BE2C (cell line): ENCODE measurements at regions not wholly inside any gene's neighbourhood (a gene's known extent, or its start where the extent isn't known, plus 50 kb on each side); places are given as distances from the start of the nearest gene placed in this dataset.

Experiments used
- DNase-seq: peaks from one replicate; pipeline ENCODE4 v3.0.0-alpha.2; 2020
- H3K27me3 ChIP-seq: fragments of 250-450 bp; sonication (Bioruptor Pico); 2 replicates; pipeline ENCODE4 v1.5.1; 2020; ENCODE audit warnings: mild to moderate bottlenecking
- H3K36me3 ChIP-seq: fragments of 250-450 bp; sonication (Bioruptor Pico); 2 replicates; pipeline ENCODE4 v1.5.1; 2020; ENCODE audit warnings: mild to moderate bottlenecking
- H3K4me1 ChIP-seq: fragments of 250-450 bp; sonication (Bioruptor Pico); 2 replicates; pipeline ENCODE4 v1.5.1; 2020
- H3K4me3 ChIP-seq: 2 replicates; pipeline ENCODE4 v1.5.1; 2011; ENCODE audit warnings: low read depth, low read length
- H3K9me3 ChIP-seq: fragments of 250-450 bp; sonication (Bioruptor Pico); 2 replicates; pipeline ENCODE4 v1.5.1; 2020
- TF ChIP-seq, protein P1 (sequence below): IDR thresholded peaks from 2 replicates; pipeline ENCODE4 v1.5.1; 2012; ENCODE audit warnings: mild to moderate bottlenecking, low read depth, low read length

DNA sequence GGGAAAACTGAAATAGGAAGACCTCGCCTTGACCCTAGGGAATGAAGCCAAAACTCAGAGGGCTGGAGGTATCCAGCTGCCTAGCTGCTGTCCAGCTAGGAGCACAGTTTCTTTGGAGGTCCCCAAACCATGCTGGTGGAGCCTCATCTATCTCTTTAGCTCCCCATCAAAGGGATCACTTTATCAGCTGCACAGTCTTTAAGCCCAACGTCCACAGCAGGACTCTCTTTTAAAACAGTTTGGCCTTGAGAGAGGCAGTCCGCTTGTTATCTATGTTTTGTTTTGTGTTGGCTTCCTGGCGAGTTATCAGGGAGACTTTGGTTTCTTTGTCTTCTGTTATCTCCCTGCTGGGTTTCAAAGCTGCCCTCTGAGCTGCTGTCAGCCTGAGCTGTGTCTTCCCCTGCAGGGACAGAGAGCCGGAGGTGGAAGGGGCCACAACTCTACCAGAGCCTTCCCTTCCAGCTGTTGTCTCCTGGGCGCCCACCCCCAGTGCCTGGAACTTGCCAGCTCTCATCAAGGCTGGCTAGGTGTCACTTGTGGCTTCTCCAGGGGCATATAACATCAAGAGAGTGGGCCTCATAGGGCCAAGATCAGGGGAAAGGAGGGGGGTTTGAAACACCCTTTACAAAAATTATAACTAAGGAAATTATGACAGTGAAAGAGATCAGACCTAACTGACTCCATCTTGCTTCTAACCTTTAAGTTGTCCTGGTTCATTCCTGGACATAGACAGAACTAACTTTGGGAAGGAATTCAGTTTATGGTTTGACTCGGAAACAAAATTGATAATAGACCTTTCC lies 61.4 kb upstream of the C15orf39 start:
- H3K4me3 ChIP-seq = no peak overlapping the region
- peaks cover 12% of the 10 kb centered on the region for H3K9me3 ChIP-seq
- H3K36me3 ChIP-seq = no peaks in the 10 kb centered on the region
- TF ChIP-seq, protein P1, sequence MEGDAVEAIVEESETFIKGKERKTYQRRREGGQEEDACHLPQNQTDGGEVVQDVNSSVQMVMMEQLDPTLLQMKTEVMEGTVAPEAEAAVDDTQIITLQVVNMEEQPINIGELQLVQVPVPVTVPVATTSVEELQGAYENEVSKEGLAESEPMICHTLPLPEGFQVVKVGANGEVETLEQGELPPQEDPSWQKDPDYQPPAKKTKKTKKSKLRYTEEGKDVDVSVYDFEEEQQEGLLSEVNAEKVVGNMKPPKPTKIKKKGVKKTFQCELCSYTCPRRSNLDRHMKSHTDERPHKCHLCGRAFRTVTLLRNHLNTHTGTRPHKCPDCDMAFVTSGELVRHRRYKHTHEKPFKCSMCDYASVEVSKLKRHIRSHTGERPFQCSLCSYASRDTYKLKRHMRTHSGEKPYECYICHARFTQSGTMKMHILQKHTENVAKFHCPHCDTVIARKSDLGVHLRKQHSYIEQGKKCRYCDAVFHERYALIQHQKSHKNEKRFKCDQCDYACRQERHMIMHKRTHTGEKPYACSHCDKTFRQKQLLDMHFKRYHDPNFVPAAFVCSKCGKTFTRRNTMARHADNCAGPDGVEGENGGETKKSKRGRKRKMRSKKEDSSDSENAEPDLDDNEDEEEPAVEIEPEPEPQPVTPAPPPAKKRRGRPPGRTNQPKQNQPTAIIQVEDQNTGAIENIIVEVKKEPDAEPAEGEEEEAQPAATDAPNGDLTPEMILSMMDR = no peak
- no peak for DNase-seq
- no peaks in the 10 kb centered on the region for H3K4me1 ChIP-seq
- H3K27me3 ChIP-seq = no peaks in the 10 kb centered on the region

DNA sequence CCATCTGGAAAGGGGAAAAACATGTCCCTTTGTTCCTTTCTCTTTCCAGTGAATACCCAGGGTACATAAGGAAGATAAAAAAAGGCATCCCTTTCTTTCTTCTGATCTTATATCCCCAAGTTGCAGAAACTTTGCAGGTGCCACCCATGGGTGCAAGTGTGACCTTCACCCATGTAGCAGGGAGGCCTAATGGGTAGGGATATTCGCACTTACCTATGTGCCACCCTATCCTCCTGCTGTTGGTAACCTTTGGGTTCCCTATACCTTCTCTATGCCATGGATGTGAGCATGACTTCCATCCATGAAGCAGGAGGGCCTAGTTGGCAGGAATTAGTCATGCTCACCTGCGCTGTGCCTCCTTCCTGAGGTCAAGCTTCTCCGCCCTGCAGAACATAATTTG lies 59.2 kb upstream of the C15orf39 start:
- Histone ChIP-seq H3K27me3 (no peaks in the 10 kb centered on the region), H3K4me3 (no peak overlapping the region)

DNA sequence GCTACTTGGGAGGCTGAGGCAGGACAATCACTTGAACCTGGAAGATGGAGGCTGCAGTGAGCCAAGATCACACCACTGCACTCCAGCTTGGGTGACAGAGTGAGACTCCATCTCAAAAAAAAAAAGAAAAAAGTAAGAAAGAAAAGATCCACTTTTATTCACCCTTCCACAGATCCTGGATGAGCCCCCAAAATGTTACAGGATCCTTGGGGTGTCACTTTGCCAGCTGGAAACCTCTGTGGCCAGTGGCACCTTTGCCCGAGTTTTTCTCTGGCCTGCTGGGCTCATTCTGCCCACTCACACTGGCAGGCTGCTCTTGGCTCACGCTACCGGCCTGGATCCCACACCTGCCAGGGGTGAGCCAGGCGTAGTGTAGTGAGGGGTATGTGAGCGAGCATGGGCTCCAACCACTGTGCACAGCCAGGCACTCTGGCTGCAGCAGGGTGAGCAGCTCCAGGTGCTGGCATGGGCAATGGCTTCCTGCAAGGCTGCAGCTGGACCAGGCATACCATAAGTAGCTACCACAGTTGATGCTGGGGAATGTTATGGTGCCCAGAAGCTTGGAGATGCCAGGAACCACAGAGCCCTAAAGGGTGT lies 57.8 kb upstream of the C15orf39 start:
- H3K4me3 ChIP-seq = no peak overlapping the region
- no peaks in the 10 kb centered on the region for H3K36me3 ChIP-seq
- H3K9me3 ChIP-seq = peaks cover 12% of the 10 kb centered on the region
- H3K4me1 ChIP-seq = no peaks in the 10 kb centered on the region
- TF ChIP-seq, protein P1 = no peak
- no peaks in the 10 kb centered on the region for H3K27me3 ChIP-seq
- DNase-seq = no peak

More for the DNA sequence above, 59.2 kb upstream of the C15orf39 start:
- DNase-seq = no peak
- TF ChIP-seq, protein P1 = no peak
- Histone ChIP-seq H3K36me3 (no peaks in the 10 kb centered on the region), H3K4me1 (no peaks in the 10 kb centered on the region), H3K9me3 (peaks cover 12% of the 10 kb centered on the region)

DNA sequence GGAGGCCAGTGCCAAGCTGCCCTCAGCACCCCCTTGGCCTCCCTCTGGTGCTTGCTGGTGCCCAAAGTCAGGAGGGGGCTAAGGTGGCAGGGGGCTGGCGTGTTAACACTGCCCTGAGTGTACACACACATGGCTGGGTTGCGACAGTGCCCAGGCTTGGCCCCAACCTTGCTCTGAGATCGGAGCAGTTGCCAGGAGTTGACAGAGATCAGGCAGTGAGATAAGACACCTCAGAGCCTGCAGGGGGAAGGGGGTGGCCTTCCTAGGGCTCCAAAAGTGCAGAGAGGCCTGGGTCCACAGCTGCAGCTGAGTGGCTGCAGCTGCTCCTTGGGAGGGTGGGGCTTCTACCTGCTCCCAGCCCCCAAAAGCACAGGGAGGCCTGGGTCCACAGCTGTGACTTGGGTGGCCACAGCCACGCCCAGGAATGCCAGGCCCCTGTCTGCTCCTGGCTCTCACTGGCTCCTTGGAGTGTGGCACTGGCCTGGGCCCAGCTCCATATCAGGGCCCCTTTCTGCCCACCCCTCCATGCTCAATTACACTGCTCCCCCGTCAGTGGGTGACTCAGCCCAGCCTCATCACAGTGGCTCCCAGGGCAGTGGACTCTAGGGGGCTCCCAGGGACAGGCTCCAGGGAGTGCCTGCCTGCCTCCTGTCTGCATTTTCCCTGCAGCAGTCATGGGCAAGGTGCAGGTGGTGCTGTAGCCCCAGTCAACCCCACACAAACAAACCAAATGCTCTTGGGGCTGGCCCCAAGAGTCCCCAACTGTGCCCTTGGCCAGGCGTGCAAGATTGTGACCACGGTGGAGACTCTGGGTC lies 56.4 kb upstream of the C15orf39 start:
- DNase-seq = peak; percentile 31
- H3K4me3 ChIP-seq = no peak overlapping the region
- TF ChIP-seq, protein P1 = peak; percentile 6; the same call in 1 of the 2 replicates
- H3K36me3 ChIP-seq = no peaks in the 10 kb centered on the region
- H3K9me3 ChIP-seq = peaks cover 12% of the 10 kb centered on the region
- H3K4me1 ChIP-seq = peaks cover 3% of the 10 kb centered on the region; the same call in 1 of the 2 replicates
- H3K27me3 ChIP-seq = no peaks in the 10 kb centered on the region

DNA sequence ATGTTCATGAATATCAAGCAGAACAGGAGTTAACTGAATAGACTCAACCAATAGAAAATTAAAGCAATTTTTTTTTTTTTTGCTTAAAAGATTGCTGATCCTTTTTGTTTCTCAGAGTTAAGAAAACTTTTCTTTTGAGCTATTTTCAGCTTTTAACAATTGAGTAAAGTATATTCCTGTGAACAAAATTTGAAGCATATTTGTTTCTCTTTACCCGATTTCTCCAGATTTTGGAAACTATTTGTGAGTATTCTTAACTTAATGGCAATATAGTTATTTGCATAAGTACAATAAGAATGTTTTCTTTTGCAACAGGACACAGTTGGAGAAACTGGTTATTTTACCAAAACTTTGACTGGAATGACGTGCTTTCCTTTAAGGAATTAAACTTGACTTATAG lies 53.4 kb upstream of the C15orf39 start:
- DNase-seq = no peak
- Histone ChIP-seq H3K36me3 (no peaks in the 10 kb centered on the region), H3K4me3 (no peak overlapping the region), H3K4me1 (peaks cover 4% of the 10 kb centered on the region; the same call in 1 of the 2 replicates), H3K9me3 (peaks cover 5% of the 10 kb centered on the region; the same call in 1 of the 2 replicates), H3K27me3 (no peaks in the 10 kb centered on the region)
- TF ChIP-seq, protein P1 = no peak
